Activated T-helper 17 cell treated with anti-CD3 and anti-CD28 coated beads, Interleukin-2, amount 50 U/mL, for 72 hours (primary cell): ENCODE measurements at regions not wholly inside any gene's neighbourhood (a gene's known extent, or its start where the extent isn't known, plus 50 kb on each side); places are given as distances from the start of the nearest gene placed in this dataset.

Experiments
- ATAC-seq: fragments of 150-1000 bp; cut with Tn5 transposase; replicated peaks from 2 replicates; pipeline ENCODE4 v1.10.0; 2021; ENCODE audit warnings: mild to moderate bottlenecking, moderate library complexity
- H3K27ac Mint-ChIP-seq: one replicate; pipeline ENCODE4 v1.8.0; 2022; ENCODE audit warnings: mixed read lengths
- H3K27me3 Mint-ChIP-seq: one replicate; pipeline ENCODE4 v1.8.0; 2022; ENCODE audit warnings: mixed read lengths
- H3K36me3 Mint-ChIP-seq: one replicate; pipeline ENCODE4 v1.8.0; 2022; ENCODE audit warnings: low read depth, mild to moderate bottlenecking, mixed read lengths
- H3K4me1 Mint-ChIP-seq: one replicate; pipeline ENCODE4 v1.8.0; 2022; ENCODE audit warnings: mixed read lengths
- H3K4me3 Mint-ChIP-seq: one replicate; pipeline ENCODE4 v1.8.0; 2022; ENCODE audit warnings: mild to moderate bottlenecking, mixed read lengths
- H3K9me3 Mint-ChIP-seq: one replicate; pipeline ENCODE4 v1.8.0; 2022; ENCODE audit warnings: mixed read lengths

DNA sequence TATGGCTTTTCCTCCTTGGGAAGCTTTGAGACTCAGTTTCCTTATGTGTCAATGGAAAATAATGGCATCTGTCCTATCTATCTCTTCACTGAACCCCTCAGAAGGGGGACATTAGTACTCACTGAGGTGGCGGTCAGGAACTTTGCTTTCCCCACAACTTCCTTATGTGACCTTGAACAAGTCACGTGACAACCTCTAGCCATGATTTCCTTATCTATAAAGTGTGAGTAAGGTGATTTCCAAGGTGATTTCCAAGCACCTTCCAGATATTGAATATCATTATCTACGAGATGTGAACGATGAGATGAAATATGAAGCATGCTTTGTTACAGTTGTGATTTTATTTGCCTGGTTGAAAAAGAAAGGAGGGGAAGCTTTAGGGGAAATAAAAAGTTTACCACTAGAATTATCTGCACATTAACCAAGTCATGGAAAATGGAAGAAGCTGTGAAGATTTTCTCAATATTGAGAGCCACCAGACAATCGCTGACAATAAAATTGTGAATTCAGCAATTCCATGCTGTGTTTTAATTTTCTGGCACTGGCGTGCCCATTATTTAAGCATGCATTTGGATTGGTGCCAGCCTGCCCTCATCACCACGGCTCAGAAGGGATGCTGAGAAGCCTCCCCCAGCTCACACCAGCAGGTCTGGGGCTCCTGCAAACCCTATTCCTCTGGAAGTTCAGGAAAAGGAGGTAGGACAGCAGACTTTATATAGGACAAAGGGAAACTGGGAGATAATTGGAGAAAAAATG lies 255.3 kb downstream of the CD83 start:
- H3K27me3 Mint-ChIP-seq = peaks cover 3% of the 10 kb centered on the region
- H3K27ac Mint-ChIP-seq = peak overlapping the region; percentile 85
- H3K9me3 Mint-ChIP-seq = no peaks in the 10 kb centered on the region
- H3K36me3 Mint-ChIP-seq = no peaks in the 10 kb centered on the region
- peaks cover 21% of the 10 kb centered on the region for H3K4me1 Mint-ChIP-seq
- peak overlapping the region; percentile 62 for H3K4me3 Mint-ChIP-seq
- ATAC-seq = peak; percentile 46

DNA sequence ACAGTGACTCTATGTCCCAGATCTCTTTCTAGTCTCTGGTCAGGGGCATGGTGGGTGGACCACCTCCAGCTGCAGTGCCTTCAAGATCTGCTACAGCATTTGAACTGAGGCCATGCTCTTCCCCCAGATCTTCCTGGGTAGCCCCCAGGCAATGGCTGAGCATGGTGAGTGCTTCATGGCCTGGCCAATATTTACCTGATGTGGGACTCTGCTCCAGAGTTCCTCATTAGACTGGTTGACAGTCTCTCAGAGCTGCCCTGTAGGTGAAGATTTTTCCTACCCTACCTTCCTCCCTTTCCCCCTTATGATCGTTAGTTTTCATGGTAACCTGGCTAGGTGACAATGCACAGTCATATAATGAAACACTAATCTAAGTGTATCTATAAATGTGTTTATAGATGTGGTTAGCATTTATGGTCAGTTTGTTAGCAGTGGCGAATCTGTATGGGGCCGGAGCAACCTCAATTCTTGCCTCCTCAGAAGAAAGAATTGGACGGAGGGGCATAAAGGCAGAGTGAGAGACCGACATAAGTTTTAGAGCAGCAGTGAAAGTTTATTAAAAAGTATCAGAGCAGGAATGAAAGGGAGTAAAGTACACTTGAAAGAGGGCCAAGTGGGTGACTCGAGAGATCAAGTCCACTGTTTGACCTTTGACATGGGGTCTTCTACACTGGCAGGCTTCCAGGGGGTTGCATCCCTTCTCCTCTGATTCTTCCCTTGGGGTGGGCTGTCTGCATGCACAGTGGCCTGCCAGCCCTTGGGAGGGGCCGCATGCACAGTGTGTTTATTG lies 256.3 kb downstream of the CD83 start:
- ATAC-seq = no peak
- peak overlapping the region; percentile 62 for H3K4me3 Mint-ChIP-seq
- peaks cover 21% of the 10 kb centered on the region for H3K4me1 Mint-ChIP-seq
- H3K36me3 Mint-ChIP-seq = no peaks in the 10 kb centered on the region
- H3K9me3 Mint-ChIP-seq = peaks cover 4% of the 10 kb centered on the region
- peak overlapping the region; percentile 85 for H3K27ac Mint-ChIP-seq
- peaks cover 3% of the 10 kb centered on the region for H3K27me3 Mint-ChIP-seq

DNA sequence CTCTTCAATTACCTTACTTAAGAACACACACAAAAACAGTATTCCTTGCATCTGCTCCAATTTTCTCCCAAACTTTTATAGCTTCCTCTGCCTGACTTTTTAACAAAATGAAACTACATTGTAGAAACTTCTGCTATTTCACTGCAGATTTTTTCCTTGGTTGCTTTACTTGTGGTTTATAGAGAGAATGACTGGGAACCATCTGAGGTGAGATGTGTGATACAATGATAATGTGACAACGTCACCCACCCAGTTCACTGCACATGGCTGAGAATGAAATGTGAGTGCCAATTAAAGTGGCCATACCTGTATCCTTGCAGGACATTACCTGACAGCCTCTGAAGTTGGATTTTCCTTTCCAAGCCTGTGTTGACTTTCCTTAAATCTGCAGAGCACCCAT lies 258.4 kb downstream of the CD83 start:
- peaks cover 21% of the 10 kb centered on the region for H3K4me1 Mint-ChIP-seq
- H3K36me3 Mint-ChIP-seq = no peaks in the 10 kb centered on the region
- no peak overlapping the region for H3K4me3 Mint-ChIP-seq
- H3K27me3 Mint-ChIP-seq = peaks cover 11% of the 10 kb centered on the region
- H3K27ac Mint-ChIP-seq = no peak overlapping the region
- no peak for ATAC-seq
- H3K9me3 Mint-ChIP-seq = peaks cover 4% of the 10 kb centered on the region

DNA sequence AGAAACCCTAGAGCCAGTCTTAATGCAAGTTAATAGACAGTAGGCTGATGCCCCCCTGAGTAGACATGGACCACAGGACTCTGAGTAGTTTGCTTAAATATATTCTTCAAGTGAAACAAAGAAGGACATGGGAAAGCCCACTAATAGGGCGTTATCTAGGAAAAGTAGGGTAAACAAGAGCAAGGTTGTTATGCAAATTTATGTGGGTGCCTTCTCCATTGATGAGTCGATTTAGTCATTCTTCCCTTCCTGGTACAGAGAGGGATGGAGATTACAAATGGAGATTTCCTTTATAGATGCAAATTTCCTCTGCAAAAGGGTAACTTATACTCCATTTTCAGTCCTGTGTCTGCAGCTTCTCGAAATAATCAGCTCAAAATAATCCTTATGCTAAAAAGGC lies 262.0 kb downstream of the CD83 start:
- peaks cover 4% of the 10 kb centered on the region for H3K9me3 Mint-ChIP-seq

DNA sequence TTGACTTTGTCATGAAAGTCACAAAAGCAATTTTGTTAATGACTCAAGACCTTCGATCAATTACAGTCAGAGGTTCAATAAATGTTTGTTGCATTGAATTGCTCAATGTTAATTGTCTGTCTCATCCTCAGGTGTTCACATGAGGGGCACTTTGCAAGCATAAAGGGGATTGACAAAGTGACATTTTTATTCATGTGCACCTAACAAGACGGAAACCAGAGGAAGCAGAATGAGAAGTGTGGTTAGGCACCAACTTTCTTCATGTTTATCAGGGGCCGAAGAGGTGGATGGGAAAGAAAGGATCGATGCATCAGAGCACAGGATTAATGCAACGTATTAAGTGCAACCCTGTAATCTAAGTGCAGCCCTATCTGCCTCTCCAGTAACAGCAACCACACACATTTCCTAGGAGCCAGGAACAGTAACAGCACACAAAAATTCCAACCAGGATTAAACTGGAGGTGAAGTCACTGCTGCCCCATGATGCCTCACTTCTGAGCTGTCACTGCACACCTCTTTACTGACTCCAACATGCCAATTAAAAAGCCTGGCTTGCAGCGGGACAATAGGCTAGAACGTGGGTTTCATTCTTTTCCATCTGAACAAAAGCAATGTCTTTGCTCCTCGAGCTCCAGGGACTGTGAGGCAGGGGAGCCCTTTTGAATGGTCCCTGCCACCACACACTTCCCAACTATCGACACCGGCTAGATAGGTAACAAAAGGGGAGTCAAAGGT lies 262.7 kb downstream of the CD83 start:
- no peak for ATAC-seq
- Mint-ChIP-seq H3K4me3 (no peak overlapping the region), H3K27ac (no peak overlapping the region), H3K27me3 (peaks cover 11% of the 10 kb centered on the region), H3K4me1 (no peaks in the 10 kb centered on the region), H3K36me3 (no peaks in the 10 kb centered on the region), H3K9me3 (peaks cover 4% of the 10 kb centered on the region)

More for the DNA sequence above, 262.0 kb downstream of the CD83 start:
- Mint-ChIP-seq H3K27me3 (peaks cover 11% of the 10 kb centered on the region), H3K27ac (no peak overlapping the region), H3K4me3 (no peak overlapping the region), H3K36me3 (no peaks in the 10 kb centered on the region), H3K4me1 (no peaks in the 10 kb centered on the region)
- ATAC-seq = no peak

DNA sequence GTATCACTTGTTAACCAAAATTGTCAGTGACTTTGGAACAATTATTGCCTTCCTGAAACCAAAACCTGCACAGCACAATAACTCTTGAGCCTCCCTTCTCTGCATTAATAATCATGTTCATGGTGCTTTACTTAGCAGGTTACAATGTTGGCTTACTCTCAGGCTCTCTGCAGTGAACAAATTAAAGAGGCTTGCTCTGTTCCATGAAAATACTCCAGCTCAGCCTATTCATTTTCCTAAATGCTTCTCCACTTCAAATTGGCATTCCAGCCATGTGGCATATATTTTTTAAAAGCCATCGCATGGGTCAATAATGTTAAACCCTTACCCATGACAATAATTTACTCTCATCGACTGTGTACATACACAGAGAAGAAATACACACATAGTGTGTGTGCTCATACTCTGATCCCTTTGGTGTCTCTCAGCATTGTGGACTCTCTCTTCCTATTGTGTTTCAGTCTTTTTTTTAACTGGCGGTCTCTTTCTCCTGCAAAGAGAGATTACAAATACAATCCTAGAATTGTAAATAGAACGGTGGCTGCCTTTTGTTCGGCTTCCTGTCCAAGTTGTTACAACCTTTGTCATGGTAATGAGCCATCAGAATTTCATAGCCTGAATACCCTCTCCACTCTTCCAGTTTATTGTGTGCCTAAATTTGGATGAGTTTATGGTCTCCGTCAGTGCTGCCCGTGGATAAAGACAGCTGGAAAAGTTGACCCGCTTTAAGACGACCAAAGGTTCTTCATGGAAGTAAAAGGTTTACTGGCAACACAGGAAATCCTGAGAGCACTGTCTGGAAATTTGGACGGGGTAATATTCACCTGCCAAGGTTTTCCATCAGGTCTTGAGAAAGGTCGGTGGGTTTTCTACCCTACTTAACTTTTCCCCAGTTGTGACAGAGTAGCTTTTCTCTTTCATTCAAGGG lies 263.6 kb downstream of the CD83 start:
- peaks cover 4% of the 10 kb centered on the region for H3K9me3 Mint-ChIP-seq
- H3K27me3 Mint-ChIP-seq = peaks cover 11% of the 10 kb centered on the region
- H3K4me3 Mint-ChIP-seq = no peak overlapping the region
- no peak overlapping the region for H3K27ac Mint-ChIP-seq
- no peak for ATAC-seq
- no peaks in the 10 kb centered on the region for H3K36me3 Mint-ChIP-seq
- no peaks in the 10 kb centered on the region for H3K4me1 Mint-ChIP-seq

DNA sequence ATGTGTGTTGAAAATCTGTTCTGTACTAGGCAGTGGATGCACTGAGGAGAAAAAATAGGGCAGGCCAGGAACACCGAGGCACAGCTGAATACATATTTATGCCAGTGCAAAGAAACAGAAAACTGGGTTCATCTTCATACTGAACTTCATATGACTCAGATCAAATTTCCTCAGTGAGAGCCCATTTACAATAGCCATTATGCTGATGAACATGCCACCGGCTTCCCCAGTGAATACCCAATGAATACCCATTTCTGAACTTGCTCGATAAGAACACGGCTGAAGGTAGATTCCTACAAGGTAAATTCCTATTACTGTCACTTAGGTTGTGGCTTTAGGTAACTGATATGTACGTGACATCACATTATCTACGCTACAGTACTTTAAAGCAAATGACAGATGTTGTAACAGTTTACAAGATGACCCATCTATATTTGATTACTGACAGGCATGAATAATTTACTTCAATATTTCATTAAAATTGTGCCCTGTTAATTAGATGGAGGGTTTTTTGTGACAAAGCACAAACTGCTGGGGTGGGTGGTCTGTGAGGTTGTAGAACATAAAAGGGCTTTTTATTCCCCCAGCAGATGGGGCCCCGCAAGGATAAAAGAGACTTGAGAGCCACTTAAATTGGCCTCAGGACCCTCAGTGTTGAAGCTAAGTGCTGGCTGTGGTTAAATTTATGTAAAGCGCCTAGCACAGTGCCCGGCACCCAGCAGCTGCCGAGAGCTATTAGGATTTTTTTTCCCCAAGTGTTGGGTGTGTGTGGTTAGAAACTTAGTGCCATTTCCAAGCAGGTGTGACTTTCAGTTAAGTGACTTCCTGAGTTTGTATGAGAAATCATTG lies 264.5 kb downstream of the CD83 start:
- H3K27ac Mint-ChIP-seq = no peak overlapping the region
- H3K27me3 Mint-ChIP-seq = peaks cover 11% of the 10 kb centered on the region
- no peaks in the 10 kb centered on the region for H3K4me1 Mint-ChIP-seq
- peaks cover 4% of the 10 kb centered on the region for H3K9me3 Mint-ChIP-seq
- no peak overlapping the region for H3K4me3 Mint-ChIP-seq
- no peaks in the 10 kb centered on the region for H3K36me3 Mint-ChIP-seq
- no peak for ATAC-seq

DNA sequence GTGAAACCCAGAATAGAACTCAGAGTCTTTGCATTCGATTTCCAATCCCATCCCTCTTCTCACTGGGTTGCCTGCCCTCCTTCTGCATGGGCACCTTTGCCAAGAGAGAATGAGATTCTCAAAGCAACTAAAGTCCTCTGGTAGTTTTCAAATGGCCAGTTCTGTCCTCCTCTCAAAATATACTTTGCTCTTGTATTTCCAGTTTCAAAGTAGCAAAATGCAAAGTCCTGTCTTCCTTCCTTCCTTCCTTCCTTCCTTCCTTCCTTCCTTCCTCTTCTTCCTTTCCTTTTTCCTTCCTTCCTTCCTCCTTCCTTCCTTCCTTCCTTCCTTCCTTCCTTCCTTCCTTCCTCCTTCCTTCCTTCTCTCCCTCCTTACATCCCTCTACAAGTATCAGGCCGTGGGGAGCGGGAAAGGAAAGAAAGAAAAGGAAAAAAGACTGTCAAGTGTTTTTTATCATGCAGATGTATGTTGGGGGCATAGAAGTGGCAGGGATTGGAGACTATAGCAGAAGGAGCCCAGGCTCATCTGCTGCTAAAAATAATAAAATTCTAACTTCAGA lies 265.2 kb downstream of the CD83 start:
- no peaks in the 10 kb centered on the region for H3K4me1 Mint-ChIP-seq
- H3K9me3 Mint-ChIP-seq = peaks cover 4% of the 10 kb centered on the region
- H3K27me3 Mint-ChIP-seq = peaks cover 8% of the 10 kb centered on the region
- ATAC-seq = no peak
- no peak overlapping the region for H3K4me3 Mint-ChIP-seq
- H3K27ac Mint-ChIP-seq = no peak overlapping the region
- no peaks in the 10 kb centered on the region for H3K36me3 Mint-ChIP-seq

DNA sequence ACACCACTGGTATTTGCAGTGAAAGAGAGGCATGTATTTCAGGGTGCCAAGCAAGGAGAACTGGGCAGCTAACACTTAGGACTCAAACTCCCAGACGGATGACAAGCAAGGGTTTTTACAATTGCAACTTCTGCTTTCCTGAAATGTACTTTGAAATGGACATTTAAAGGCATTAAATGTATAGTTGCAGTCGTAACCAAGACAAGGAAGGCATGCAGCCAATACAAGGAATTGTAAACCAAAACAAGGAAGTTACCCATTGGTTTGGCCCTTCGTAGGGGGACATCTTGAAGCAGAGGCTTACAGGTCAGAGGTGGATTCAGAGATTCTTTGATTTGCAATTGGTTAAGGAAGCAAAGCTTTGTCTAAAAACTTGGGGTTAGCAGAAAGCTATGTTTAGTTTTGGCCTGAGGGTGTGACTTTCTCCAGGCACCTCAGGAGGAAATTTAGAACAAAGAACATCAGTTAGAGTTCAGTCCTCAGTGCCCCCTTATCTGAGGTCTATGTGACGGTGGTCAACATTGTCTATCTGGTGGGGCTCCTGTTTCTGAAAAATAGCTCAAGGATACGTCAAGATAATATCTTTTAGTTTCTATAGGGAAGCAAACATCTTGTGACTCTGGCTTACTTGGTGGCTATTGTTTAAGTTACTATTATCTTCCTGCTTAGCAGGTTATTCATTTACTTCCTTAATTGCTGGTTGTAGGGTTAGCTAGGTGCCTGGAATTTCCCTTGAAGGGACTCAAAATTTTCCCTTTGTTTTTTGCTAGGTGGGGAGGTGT lies 266.0 kb downstream of the CD83 start:
- H3K4me3 Mint-ChIP-seq = no peak overlapping the region
- no peaks in the 10 kb centered on the region for H3K4me1 Mint-ChIP-seq
- H3K27ac Mint-ChIP-seq = no peak overlapping the region
- ATAC-seq = no peak
- H3K27me3 Mint-ChIP-seq = peaks cover 8% of the 10 kb centered on the region
- no peaks in the 10 kb centered on the region for H3K36me3 Mint-ChIP-seq
- no peaks in the 10 kb centered on the region for H3K9me3 Mint-ChIP-seq

DNA sequence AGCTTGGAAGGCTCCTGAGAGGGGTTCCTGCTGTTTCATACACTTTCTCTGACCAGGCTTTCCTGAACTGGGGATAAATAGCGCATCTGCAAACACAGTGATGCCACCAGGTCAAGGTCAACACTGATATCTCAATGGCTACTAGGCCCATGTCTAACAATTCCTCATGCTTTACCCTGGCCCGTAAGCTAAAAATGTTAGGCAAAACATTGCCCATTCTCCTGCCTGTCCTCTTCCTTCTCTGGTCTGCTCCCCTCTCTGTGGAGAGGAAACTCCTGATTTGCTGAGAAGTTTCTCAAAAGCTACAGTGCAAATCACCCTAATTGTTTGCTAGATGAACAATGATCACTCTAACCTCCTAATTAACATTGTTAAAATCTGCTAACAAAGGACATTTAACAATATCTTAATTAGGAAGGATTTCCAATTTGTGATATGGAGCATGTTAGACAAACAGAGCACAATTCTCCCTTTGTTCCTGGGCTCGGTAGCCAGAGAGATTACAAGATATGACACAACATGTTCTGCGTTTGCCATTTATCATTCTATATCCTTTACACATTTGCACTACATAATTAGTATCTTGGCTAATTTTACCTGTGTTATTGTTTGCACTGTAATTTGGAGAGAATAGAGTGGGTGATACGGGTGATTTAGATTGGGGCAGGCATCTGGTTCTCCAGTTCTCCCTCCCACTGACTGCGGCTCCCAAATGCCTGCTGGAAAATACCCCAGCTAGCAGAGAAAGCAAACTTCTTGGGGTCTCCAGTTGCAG lies 266.8 kb downstream of the CD83 start:
- Mint-ChIP-seq H3K4me1 (no peaks in the 10 kb centered on the region), H3K27ac (no peak overlapping the region), H3K9me3 (no peaks in the 10 kb centered on the region), H3K27me3 (peaks cover 8% of the 10 kb centered on the region), H3K36me3 (no peaks in the 10 kb centered on the region), H3K4me3 (no peak overlapping the region)
- no peak for ATAC-seq

DNA sequence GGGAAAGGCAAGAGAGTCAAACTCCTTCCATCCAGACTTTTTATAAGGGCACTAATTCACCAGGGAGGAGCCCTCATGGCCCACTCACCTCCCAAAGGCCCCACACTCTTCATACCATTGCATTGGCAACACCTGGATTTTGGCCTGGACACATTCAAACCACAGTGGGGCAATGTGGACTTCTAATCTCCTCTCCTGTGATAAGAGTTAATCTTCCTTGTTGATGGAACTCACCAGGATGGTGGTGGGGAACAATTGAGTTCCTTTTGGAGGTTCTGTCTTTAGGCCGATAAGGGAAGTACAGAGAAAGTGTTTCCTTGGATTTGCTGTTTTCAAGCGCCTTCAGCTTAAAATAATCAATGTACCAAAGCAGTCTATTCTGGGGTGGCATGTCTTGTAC lies 268.7 kb downstream of the CD83 start:
- Mint-ChIP-seq H3K27me3 (no peaks in the 10 kb centered on the region), H3K9me3 (no peaks in the 10 kb centered on the region), H3K36me3 (no peaks in the 10 kb centered on the region), H3K27ac (no peak overlapping the region), H3K4me1 (no peaks in the 10 kb centered on the region), H3K4me3 (no peak overlapping the region)
- ATAC-seq = no peak

DNA sequence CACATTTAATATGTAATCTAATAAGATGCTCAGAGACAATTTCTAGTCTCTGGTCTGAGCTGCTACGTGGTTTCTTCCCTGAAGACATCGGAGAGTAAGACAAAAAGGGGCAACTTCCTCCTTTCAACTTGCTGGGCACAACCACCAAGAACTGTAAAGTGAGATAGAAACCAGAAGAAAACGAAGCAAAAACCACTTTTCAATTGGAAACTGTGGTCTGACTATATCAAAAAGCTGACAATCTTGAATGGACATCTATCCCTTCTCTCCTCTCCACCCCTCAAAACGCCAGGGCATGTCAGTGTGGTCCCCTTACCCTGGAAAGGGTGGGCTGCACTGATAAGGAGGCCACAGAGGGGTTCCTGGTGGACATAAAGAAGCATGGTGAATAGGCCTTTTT lies 269.1 kb downstream of the CD83 start:
- H3K27me3 Mint-ChIP-seq = no peaks in the 10 kb centered on the region
- ATAC-seq = no peak
- no peaks in the 10 kb centered on the region for H3K9me3 Mint-ChIP-seq
- no peak overlapping the region for H3K4me3 Mint-ChIP-seq
- H3K4me1 Mint-ChIP-seq = no peaks in the 10 kb centered on the region
- H3K27ac Mint-ChIP-seq = no peak overlapping the region
- H3K36me3 Mint-ChIP-seq = no peaks in the 10 kb centered on the region
